Glomerular visceral epithelial cell (primary cell): ENCODE measurements at regions not wholly inside any gene's neighbourhood (a gene's known extent, or its start where the extent isn't known, plus 50 kb on each side); places are given as distances from the start of the nearest gene placed in this dataset.
"Not testable (repeated sequence)": the region's sequence is repeated elsewhere in the genome, so short reads cannot be mapped to it uniquely, and the experiment has no call there.

ENCODE experiments used
- DNase-seq: peaks from one replicate; pipeline ENCODE4 v3.0.0-alpha.2; 2016; ENCODE audit errors: extremely low spot score

DNA sequence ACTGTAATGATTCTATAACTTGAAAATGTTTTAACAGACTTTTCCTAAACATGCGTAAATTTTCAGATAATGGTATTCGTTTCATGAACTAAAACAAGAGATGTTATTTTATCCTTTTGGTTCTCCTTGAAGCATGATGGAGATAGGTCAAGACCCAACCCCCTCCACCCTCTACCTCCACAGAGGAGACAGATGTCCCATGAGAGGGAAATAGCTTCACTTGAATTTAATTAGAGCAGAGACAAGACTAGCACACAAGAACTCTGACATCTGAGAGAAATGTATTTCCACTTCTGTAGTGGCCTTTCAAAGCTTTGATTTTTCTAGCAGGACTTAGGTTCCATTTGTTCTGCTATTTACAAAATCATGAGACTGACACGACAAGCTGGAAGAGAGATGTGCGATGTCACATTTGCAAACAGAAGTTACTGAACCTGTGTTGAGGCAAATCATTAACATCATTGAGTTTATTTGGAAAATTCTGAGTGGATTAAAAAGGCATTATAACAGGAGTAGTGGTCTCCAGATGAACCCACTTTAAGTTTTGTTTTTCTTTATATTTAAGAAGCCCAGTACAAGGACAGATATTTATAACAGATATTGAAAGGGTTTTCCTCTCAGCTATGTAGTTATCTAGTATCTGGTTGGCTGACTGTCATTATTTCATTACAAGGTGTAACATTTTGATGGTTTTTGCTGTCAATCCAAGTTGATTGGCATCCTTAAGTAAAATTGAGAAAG, 276.2 kb downstream of the ASXL3 start:
- no peak for DNase-seq

DNA sequence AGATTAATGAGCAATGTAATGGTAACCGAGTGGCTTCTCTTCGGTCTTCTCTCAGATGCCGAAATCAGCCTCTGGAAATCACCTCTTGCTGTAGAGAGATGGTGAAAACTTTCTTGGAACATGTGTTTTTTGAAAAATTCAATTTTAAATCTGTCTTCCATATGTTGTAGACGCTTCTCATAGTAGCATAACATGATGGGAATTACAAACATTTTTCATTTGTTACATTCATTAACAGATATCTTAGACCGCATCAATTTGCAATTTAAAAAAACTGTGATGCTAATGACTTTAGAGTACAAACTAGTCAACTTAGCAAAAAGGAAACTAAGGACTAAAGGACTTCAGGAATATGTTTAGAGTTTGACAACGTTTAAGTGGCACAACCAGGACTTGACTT, 275.2 kb downstream of the ASXL3 start:
- DNase-seq = no peak

DNA sequence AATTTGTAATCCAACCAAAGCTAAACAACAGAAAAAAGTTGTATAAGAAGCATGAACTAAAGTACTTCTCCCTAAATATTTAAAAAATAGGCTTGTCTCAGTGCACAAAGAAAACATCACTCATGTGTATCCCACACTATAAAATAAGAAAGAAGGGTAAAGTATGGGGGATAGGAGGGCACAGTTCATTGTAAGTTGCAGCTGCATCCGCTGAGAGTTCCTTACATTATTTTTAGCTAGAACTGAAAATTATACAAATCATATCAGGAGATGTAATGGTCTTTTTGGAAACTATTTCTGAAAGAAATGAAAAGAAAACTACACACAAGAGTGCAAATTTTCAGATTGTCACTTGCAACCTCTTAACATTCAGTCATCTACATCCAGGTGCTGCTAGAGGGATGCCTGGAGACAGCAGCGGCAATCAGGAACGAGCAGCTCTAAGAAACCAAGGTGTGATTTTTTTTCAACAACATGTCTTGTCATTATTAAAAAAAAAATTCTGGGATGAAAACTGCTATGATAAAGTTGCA, 273.6 kb downstream of the ASXL3 start:
- no peak for DNase-seq

DNA sequence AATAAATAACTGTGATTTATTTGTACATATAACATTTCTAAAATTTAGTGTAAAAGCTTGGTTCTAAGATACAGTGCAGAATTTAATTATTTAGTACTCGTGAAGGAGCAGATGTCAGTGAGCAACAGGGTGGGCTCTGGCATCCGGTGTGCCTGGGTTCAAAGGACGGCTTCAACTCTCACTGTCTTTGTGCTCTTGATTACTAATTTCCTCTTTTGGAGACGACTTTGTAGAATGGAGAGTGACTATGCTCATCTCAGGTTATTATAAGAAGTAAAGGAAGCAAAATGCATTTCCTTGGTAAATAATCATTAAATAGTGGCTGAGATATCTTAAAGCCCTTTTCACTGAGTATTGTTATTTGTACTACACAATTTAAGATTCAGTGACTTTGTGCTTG, 271.7 kb downstream of the ASXL3 start:
- no peak for DNase-seq

DNA sequence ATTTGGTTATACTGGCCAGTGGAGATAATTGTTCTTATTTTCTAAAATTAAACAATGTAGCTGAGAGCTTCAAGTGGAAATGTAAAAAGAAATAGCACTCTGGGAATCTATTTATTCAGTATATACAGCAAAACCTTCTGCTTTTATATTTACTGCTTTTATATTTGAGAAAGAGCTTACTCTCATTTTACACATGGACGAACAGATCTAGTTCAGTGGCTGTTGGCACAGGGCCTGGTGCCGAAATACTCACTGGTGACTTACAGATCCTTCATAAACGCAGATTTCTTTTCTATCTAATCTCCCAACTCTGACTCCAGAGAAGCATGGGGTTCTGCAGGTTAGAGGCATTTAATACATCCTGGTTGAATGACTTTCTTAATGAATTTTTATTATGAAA, 266.2 kb downstream of the ASXL3 start:
- DNase-seq = no peak

DNA sequence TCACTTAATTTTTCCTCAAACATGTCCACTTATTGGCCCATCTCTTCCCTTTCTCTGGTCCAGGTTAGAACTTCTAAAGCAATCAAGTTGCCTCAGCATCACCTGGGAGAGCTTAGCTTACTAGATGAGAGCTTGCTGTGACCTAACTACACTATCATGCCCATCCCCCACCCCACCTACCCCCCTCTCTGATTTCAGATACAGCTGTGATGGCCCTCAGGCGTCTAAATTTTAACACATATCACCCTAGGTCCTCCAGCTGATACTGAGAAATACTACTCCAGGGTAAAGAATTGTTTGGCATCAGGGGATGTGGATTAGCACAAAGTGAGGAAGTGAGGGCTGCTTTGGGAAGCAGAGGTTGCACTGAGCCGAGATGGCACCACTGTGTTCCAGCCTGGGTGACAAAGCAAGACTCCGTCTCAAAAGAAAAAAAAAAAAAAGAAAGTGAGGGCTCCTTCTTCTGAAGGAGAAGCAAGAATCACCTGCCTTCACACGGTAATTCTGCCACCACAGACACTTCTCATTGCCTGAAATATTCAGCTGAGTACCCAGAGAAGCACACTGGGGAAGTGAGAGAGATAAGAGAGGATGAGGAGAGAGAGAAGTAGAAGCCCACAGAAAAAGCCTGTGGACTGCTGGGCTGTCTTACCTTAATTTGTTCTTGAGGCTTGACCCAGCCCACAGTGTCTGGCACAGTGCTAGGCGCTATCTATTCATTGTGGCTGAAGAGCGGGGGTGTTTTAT, 263.4 kb downstream of the ASXL3 start:
- DNase-seq = no peak

DNA sequence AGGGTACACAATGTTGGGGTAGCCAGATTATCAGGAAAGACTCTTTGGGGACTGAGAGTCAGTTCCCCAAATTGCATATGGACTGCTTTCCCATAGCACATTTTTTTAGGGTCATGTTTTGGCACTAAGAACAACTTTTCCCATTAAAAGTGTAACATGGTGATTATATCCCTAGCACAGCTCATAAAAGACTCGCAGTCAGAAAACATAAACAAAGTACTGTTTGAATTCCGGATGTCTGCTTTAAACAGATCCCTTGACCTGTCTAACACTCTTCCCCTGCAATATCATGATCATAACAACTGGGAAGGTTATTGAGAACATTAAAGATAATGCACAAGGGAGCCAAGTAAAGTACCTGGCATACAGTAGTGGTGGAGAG, 262.2 kb downstream of the ASXL3 start:
- no peak for DNase-seq

DNA sequence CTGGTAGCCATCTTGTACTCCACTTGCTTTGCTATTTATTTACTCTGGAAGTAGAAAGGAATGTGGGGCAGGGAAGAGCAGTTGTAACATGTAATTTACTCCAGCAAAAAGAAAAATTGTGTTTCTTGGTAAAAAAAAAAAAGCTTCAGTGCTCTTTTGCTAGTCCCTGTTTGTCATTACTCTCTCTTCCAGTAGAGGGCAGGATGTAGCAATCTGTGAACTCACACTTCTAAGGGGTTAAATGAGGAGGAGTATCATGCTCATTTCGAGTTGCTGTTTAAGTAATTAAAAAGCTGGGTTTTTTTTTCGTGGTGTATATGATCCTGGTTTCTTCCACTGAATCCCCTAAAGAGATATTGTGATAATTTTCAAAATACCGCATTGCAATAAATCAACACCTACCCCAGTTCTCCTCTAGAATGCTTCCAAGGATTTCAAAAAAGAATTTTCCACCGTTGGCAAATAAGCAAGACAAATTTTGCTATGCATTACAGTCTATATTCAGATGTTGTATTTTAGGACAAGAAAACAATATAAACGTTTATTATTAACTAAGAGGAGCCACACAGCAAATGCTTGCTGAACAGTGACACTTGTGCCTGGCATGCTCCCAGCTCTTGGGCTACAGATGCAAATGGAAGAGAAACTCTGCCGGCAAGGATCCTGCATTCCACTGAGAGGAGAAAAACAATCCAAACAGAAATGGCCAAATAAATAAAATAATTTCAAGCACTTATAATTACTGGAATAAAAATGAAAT, 261.6 kb downstream of the ASXL3 start:
- DNase-seq = peak; percentile 40

DNA sequence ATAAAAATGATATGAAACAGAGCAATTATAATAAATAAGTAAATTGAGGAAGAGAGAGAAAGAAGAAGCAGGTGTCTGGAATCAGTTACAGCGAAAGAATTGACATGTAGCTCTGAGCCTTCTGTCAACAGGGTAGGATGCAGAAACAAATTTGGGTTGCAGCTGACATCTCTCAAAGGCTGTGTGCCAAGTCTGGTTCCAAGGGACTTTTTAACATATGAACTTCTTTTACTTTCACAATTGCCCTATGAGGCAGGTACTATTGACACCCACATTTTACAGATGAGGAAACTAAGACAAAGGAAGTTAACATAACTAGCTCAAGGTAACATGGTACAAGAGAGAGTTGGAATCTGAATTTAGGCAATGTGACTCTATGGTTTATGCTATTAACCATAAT, 260.0 kb downstream of the ASXL3 start:
- no peak for DNase-seq

DNA sequence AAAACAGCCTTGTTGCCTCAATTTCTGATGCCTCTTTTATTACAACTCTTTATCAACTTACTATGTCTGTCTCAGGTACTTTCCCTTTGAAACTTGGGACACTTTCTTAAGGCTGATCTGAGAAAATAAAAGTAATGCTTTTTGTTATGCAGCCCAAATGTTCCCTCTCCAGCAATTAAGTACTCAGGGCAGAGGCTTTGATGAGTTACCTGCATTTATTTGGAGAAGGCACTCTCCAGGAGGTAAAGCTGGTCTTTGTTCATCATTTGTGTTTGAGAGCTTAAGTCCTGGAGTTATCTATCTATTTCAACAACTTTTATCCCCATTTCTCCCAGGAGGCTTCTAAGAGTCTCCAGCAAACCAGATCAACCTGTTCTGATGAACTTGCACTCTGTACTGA, 259.2 kb downstream of the ASXL3 start:
- no peak for DNase-seq

DNA sequence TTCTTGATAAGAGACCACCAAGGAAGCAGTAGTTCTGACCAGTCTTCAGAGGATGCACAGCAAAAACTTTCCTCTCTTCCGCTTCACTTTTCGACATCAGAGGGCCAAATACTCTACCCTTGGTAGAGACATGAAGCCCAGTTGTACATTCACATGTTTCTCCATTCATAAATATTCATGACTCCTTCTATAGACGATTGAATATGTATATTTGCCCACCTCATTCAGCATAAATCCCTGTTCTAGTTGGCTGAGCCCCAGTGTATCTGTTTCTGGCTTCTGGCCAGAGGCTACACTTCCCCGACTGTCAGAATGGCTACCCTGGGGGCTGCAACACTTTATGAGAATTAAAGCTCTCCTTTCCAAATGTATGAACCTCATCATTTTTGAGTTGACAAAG, 258.5 kb downstream of the ASXL3 start:
- no peak for DNase-seq

DNA sequence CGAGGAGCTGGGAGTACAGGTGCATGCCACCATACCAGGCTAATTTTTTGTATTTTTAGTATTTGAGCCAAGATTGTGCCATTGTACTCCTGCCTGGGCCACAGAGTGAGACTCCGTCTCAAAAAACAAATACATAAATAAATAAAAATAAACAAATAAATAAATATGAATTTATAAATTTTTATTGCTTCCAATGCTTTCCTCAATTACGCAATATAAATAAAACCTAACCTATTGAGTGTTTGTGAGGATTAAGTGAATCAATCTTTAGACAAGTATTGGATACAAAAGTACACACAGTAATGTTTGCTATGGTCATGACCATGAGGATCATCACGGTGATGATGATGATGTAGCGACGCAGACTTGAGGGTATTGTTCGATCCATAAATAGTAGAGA, 257.4 kb downstream of the ASXL3 start:
- no peak for DNase-seq

DNA sequence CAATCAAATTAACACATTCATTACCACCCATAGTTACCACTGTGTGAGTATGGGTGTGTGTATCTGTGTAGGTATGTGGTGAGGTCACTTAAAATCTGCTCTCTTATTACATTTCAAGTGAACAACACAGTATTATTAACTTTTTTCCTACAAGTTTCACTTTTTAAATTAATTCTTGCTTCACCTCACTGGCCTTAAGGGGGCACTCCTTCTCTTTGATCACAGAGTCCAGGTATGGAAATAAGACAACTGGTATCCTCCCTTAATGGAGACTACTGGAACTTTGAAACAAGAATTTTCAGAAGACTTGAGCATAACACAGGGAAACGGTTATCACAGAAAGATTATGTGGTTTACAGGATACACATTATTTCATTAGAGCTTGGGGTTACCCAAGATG, 255.8 kb downstream of the ASXL3 start:
- no peak for DNase-seq

DNA sequence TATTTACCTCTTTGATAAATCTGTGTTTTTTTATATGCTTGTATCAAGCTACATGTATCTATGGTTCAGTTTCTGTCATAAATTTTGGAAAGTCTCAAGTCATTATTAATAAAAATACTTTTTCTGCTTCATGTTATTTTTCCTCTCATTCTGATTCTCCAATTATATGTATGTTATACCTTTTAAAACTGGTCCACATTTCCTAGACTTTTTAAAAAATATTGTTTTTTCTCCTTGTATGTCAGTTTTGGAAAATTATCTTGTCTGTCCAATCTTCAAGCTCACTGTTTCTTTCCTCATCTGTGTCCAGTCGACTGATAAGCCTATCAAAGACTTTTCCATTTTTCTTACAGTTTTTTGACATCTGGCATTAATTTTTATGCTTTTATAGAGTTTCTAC, 253.4 kb downstream of the ASXL3 start:
- no peak for DNase-seq

DNA sequence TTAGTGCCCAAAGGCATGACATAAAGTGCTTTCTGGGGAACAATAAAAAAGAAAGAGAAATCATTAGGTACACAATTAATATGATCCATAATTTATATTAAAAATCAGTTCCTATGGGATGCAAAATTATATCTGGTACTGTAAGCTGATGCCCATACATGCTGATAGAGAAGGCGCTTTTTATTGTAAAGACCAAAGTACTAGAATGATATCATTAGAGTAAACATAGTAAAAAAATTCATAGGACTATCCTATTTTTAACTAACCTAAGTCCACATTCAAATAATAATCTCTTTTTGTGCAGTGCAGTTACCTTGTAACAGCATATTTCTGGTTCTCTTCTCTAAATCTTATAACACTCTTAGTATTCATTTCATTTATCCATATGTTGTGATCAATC, 252.2 kb downstream of the ASXL3 start:
- DNase-seq = no peak

DNA sequence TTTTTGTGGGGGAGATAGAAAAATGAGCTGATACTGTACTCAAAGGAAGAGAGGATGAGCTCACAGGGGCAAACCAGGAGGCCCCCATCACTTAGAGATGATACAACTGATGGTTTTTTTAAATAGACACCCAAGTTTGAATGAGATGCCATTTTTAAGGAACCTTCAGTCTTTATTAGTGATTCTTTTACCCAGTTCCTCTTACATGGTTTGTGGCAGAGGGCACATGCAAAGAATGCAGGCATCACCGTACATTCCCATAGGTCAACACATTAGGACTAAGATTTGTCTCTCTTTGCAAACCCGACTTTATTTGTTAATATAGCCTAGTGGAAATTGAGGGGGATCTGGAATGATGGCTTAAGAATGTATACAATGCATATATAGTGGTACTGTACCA, 250.9 kb downstream of the ASXL3 start:
- DNase-seq = no peak

DNA sequence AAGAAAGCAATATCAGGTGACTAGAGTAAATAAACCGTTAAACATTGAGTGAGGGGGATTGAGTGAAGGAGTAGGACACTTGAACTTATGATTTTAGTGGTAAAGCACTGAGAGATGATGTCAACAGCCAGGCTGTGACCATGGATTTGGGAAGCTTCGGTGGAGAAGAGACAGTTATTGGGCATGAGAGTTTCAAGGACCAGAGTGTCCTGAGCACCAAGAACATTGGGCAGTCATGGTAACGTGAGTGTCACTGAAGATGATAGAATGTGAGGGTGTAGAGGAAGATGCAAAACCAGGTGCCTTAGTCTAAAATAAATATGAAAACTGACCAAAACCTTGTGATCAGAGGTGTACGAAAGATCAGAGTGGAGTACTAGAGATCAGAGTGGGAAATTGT, 248.1 kb downstream of the ASXL3 start:
- DNase-seq = no peak

DNA sequence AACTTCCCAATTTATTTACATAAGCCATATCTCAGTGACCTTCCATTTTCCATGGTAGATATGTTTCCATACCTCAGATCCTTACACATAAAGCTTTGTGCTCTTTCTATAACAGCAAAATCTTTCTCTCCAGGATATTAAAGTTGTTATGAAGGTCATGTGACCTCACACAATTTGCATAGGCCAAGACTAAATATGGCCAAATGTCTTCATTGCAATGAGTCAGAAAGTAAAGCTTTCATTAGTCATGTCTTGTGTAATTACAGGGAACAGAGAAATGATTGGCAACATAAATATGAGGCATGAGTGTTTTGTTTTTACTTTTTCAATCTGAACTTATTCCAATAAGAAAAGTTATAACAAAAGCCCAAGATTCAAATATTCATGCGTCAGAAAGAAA, 243.5 kb downstream of the ASXL3 start:
- no peak for DNase-seq

DNA sequence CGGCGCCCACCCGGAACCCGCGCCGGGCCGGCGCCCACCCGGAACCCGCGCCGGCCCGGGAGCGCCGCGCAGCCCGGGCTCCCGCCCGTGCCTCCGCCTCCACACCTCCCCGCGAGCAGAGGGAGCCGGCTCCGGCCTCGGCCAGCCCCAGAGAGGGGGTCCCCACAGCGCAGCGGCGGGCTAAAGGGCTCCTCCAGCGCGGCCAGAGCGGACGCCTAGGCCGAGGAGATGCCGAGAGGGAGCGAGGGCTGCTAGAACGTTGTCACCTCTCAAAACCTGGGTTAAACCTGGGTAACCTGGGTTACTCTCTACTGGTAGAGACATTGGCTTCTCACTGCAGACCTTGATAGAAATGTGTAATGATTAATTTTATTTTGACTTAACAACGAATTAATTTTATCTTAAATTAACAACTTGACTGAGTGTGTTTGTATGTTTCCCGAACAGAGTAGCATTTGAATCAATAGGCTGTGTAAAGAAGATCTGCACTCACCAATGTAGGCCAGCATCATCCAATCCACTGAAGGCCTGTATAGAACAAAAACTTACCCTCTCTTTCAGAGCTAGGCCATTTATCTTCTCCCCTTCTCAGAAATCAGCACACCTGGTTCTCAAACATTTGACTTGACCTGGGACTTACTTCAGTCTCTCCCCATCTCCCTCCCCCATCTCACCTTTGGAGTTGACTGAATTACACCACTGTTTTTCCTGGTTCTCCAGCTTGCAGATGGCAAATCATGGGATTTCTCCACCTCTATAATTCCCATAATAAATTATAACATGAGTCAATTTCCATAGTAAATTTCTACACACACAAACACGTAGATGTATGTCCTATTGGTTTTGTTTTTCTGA, 242.7 kb downstream of the ASXL3 start:
- no peak for DNase-seq

DNA sequence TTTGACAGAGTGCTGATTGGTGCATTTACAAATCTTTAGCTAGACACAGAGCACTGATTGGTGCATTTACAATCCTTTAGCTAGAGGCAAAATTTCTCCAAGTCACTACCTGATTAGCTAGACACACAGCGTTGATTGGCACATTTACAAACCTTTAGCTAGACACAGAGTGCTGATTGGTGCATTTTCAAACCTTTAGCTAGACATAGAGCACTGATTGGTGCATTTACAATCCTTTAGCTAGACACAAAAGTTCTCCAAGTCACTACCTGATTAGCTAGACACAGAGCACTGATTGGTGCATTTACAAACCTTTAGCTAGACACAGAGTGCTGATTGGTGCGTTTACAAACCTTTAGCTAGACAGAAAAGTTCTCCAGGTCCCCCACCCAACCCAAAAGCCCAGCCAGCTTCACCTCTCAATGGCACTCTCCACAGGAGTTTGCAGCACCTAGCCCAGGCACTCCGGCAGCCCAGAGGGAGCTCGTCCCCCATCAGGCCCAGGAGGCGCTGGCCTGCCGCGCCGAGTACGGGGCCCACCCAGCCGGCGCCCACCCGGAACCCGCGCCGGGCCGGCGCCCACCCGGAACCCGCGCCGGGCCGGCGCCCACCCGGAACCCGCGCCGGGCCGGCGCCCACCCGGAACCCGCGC, 241.8 kb downstream of the ASXL3 start:
- DNase-seq = not testable (repeated sequence)

DNA sequence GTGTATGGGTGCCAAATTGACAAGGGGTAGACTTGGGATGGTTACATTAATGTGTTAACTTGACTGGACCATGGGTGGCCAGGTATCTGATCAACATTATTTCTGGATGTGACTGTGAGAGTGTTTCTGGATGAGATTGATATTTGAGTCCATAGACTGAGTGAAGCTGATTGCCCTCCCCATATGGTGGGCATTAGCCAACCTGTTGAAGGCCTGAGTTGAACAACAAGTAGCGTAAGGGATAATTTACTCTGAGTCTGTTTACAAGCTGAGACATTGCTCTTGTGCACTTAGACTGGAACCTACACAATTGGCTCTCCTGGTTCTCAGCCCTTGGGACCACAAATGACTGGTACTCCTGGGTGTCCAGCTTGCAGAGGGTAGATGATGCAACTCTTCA, 240.1 kb downstream of the ASXL3 start:
- no peak for DNase-seq
